ENCODE measurements at regions not wholly inside any gene's neighbourhood (a gene's known extent, or its start where the extent isn't known, plus 50 kb on each side); places are given as distances from the start of the nearest gene placed in this dataset.

DNA sequence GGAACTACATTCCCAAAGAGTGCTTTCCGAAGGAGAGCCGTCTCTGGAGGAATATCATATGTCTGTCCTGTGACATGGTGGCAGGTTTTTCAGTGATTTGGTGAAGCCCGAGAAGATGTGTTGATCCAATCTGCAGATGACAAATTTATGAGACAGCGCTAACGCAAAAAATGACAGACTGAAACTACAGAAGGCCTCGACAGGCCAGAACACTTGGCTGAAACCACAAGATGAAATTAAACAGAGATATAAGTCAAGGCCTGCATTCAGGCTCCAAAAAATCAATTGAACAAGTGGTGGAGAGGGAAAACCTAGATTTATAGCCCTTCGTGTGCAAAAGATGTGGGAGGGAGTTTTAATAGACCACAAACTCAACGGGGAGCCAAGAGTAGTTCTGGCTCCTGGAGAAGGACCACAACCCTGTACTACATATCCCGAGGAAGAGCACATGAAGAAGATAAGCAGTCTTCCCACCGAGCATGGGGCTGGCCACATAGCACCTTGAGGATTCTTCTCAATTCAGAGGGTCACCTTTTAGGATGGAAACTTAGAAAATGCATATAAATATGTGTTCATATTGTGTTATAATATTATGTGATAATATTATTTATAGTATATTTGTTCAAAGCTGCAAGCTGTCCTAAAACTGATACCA, 231.3 kb upstream of the PDE10A start:
- TF ChIP-seq, protein P1, sequence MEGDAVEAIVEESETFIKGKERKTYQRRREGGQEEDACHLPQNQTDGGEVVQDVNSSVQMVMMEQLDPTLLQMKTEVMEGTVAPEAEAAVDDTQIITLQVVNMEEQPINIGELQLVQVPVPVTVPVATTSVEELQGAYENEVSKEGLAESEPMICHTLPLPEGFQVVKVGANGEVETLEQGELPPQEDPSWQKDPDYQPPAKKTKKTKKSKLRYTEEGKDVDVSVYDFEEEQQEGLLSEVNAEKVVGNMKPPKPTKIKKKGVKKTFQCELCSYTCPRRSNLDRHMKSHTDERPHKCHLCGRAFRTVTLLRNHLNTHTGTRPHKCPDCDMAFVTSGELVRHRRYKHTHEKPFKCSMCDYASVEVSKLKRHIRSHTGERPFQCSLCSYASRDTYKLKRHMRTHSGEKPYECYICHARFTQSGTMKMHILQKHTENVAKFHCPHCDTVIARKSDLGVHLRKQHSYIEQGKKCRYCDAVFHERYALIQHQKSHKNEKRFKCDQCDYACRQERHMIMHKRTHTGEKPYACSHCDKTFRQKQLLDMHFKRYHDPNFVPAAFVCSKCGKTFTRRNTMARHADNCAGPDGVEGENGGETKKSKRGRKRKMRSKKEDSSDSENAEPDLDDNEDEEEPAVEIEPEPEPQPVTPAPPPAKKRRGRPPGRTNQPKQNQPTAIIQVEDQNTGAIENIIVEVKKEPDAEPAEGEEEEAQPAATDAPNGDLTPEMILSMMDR (conservative IDR thresholded peaks at IDR 0.05; ENCODE audit: low read length) = no peak
- no peak for TF ChIP-seq EZH2phosphoT487 (IDR thresholded peaks at IDR 0.05; ENCODE audit: borderline replicate concordance)
